ENCODE measurements at regions not wholly inside any gene's neighbourhood (a gene's known extent, or its start where the extent isn't known, plus 50 kb on each side); places are given as distances from the start of the nearest gene placed in this dataset.

- no peak for TF ChIP-seq POLR2AphosphoS5 (IDR thresholded peaks at IDR 0.05)
- no peak for TF ChIP-seq CTCF (IDR thresholded peaks at IDR 0.05)
- no peak for TF ChIP-seq POLR2A (IDR thresholded peaks at IDR 0.05)
Measured at GRCh38 chr16:73275448-73275847, 227.5 kb upstream of the ZFHX3 start.

Data from suprapubic skin (tissue), 4 donors.